WTC11 (cell line): ENCODE measurements at regions not wholly inside any gene's neighbourhood (a gene's known extent, or its start where the extent isn't known, plus 50 kb on each side); places are given as distances from the start of the nearest gene placed in this dataset.

Experiments
- FOXJ3 ChIP-seq: sonication (generic); formaldehyde crosslinking; IDR thresholded peaks from 2 replicates; pipeline ENCODE4 v1.9.0; 2021; ENCODE audit warnings: missing genetic modification reagents, mild to moderate bottlenecking, borderline replicate concordance
- MXD4 ChIP-seq: fragments of 250-450 bp; sonication (Bioruptor Pico); IDR thresholded peaks from 2 replicates; pipeline ENCODE4 v1.8.0; 2021; ENCODE audit warnings: mild to moderate bottlenecking, moderate library complexity, borderline replicate concordance
- SP1 ChIP-seq: sonication (generic); formaldehyde crosslinking; conservative IDR thresholded peaks from 2 replicates; pipeline ENCODE4 v1.8.1; 2022; ENCODE audit warnings: missing genetic modification reagents
- TF ChIP-seq, protein P1 (sequence below): sonication (generic); formaldehyde crosslinking; IDR thresholded peaks from 2 replicates; pipeline ENCODE4 v1.8.1; 2023; ENCODE audit warnings: mild to moderate bottlenecking, moderate library complexity, missing genetic modification reagents
- TF ChIP-seq, protein P2 (sequence below): fragments of 200-600 bp; IDR thresholded peaks from 2 replicates; pipeline ENCODE4 v1.8.0; 2022; ENCODE audit warnings: antibody characterized with exemption

- TF ChIP-seq, protein P1, sequence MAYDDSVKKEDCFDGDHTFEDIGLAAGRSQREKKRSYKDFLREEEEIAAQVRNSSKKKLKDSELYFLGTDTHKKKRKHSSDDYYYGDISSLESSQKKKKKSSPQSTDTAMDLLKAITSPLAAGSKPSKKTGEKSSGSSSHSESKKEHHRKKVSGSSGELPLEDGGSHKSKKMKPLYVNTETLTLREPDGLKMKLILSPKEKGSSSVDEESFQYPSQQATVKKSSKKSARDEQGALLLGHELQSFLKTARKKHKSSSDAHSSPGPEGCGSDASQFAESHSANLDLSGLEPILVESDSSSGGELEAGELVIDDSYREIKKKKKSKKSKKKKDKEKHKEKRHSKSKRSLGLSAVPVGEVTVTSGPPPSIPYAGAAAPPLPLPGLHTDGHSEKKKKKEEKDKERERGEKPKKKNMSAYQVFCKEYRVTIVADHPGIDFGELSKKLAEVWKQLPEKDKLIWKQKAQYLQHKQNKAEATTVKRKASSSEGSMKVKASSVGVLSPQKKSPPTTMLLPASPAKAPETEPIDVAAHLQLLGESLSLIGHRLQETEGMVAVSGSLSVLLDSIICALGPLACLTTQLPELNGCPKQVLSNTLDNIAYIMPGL: no peak
- TF ChIP-seq, protein P2, sequence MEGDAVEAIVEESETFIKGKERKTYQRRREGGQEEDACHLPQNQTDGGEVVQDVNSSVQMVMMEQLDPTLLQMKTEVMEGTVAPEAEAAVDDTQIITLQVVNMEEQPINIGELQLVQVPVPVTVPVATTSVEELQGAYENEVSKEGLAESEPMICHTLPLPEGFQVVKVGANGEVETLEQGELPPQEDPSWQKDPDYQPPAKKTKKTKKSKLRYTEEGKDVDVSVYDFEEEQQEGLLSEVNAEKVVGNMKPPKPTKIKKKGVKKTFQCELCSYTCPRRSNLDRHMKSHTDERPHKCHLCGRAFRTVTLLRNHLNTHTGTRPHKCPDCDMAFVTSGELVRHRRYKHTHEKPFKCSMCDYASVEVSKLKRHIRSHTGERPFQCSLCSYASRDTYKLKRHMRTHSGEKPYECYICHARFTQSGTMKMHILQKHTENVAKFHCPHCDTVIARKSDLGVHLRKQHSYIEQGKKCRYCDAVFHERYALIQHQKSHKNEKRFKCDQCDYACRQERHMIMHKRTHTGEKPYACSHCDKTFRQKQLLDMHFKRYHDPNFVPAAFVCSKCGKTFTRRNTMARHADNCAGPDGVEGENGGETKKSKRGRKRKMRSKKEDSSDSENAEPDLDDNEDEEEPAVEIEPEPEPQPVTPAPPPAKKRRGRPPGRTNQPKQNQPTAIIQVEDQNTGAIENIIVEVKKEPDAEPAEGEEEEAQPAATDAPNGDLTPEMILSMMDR: no peak
- TF ChIP-seq MXD4 (CRISPR knock-in tag): no peak
- TF ChIP-seq FOXJ3 (CRISPR knock-in tag): no peak
- TF ChIP-seq SP1 (CRISPR knock-in tag): no peak
Observed at GRCh38 chr12:90260136-90260535, 551.5 kb upstream of the ATP2B1 start.
